ENCODE measurements at regions not wholly inside any gene's neighbourhood (a gene's known extent, or its start where the extent isn't known, plus 50 kb on each side); places are given as distances from the start of the nearest gene placed in this dataset.
A peak's percentile ranks its signal among the peaks of the same experiment; 100 is the strongest.

GRCh38 chr14:97299661-97300060 is 502.5 kb downstream of the VRK1 start:
- Mint-ChIP-seq H3K36me3 (ENCODE audit: low read depth, unreplicated experiment) (no peaks in the 10 kb centered on the region), H3K4me1 (ENCODE audit: low read depth, unreplicated experiment) (no peaks in the 10 kb centered on the region), H3K4me3 (ENCODE audit: unreplicated experiment) (no peak overlapping the region), H3K27me3 (ENCODE audit: low read depth, unreplicated experiment) (peaks cover 27% of the 10 kb centered on the region), H3K27ac (ENCODE audit: unreplicated experiment) (no peak overlapping the region), H3K9me3 (ENCODE audit: unreplicated experiment) (no peaks in the 10 kb centered on the region)
- Histone ChIP-seq H2AFZ (ENCODE audit: low read depth, low read length) (no peak overlapping the region), H3K79me2 (ENCODE audit: insufficient read depth, low read length) (no peaks in the 10 kb centered on the region), H3K27ac (ENCODE audit: low read depth, low read length) (no peak overlapping the region), H3K4me3 (ENCODE audit: insufficient read depth, low read depth, low read length) (no peak overlapping the region), H4K20me1 (ENCODE audit: insufficient read depth, low read length) (no peaks in the 10 kb centered on the region), H3K9ac (ENCODE audit: low read length) (no peak overlapping the region), H3K4me2 (ENCODE audit: low read length) (no peak overlapping the region), H3K4me1 (ENCODE audit: insufficient read depth, low read length) (no peaks in the 10 kb centered on the region), H3K9me3 (ENCODE audit: insufficient read depth, low read depth, low read length) (no peaks in the 10 kb centered on the region), H3K36me3 (ENCODE audit: insufficient read depth, low read length) (no peaks in the 10 kb centered on the region), H3K27me3 (ENCODE audit: insufficient read depth, low read length) (peaks cover 12% of the 10 kb centered on the region)
- TF ChIP-seq, protein P1, sequence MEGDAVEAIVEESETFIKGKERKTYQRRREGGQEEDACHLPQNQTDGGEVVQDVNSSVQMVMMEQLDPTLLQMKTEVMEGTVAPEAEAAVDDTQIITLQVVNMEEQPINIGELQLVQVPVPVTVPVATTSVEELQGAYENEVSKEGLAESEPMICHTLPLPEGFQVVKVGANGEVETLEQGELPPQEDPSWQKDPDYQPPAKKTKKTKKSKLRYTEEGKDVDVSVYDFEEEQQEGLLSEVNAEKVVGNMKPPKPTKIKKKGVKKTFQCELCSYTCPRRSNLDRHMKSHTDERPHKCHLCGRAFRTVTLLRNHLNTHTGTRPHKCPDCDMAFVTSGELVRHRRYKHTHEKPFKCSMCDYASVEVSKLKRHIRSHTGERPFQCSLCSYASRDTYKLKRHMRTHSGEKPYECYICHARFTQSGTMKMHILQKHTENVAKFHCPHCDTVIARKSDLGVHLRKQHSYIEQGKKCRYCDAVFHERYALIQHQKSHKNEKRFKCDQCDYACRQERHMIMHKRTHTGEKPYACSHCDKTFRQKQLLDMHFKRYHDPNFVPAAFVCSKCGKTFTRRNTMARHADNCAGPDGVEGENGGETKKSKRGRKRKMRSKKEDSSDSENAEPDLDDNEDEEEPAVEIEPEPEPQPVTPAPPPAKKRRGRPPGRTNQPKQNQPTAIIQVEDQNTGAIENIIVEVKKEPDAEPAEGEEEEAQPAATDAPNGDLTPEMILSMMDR (IDR thresholded peaks at IDR 0.05; ENCODE audit: insufficient read depth, low read depth, low read length), result no peak
- TF ChIP-seq EZH2 (IDR thresholded peaks at IDR 0.05; ENCODE audit: insufficient read depth, low read length), result no peak
- DNase-seq (ENCODE audit: low read depth) (no peak), FAIRE-seq (no peak)

DNA sequence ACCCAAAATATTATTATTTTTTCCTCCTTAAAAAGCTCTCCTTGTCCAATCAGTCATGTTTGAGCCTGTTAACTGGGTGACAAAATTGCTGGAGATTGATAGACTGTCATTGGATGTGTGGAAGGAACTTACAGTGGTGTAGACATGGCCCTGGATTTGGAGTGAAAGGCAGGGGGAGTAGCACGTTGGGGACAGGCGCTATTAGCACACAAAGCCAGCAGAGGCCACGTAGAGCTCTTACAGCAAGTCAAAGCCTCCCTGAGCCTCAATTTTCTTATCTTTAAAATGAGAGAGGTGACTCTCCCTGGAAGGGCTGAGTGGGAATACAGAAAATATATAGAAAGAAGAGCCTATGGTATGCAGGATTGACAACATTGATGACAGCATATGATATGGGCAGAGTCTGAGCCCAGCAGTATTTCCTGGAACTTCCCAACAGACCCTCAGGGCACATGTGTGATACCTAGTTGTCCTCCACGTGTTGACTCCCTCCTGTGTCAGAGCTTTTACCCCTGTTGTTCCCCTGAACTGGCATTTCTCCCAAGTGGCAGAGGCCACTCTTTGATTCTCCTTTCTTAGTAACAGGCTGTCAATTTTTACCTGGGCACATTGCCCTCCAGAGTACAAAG is 504.9 kb downstream of the VRK1 start:
- Mint-ChIP-seq H3K9me3 (ENCODE audit: unreplicated experiment) (no peaks in the 10 kb centered on the region), H3K4me3 (ENCODE audit: unreplicated experiment) (no peak overlapping the region), H3K27ac (ENCODE audit: unreplicated experiment) (no peak overlapping the region), H3K36me3 (ENCODE audit: low read depth, unreplicated experiment) (no peaks in the 10 kb centered on the region), H3K27me3 (ENCODE audit: low read depth, unreplicated experiment) (peaks cover 27% of the 10 kb centered on the region), H3K4me1 (ENCODE audit: low read depth, unreplicated experiment) (peaks cover 2% of the 10 kb centered on the region)
- Histone ChIP-seq H2AFZ (ENCODE audit: low read depth, low read length) (no peak overlapping the region), H3K79me2 (ENCODE audit: insufficient read depth, low read length) (no peaks in the 10 kb centered on the region), H3K9me3 (ENCODE audit: insufficient read depth, low read depth, low read length) (no peaks in the 10 kb centered on the region), H3K27me3 (ENCODE audit: insufficient read depth, low read length) (peaks cover 6% of the 10 kb centered on the region), H4K20me1 (ENCODE audit: insufficient read depth, low read length) (no peaks in the 10 kb centered on the region), H3K9ac (ENCODE audit: low read length) (no peak overlapping the region), H3K4me1 (ENCODE audit: insufficient read depth, low read length) (peaks cover 3% of the 10 kb centered on the region), H3K4me3 (ENCODE audit: insufficient read depth, low read depth, low read length) (no peak overlapping the region), H3K27ac (ENCODE audit: low read depth, low read length) (no peak overlapping the region), H3K4me2 (ENCODE audit: low read length) (no peak overlapping the region), H3K36me3 (ENCODE audit: insufficient read depth, low read length) (no peaks in the 10 kb centered on the region)
- FAIRE-seq, result no peak
- no peak for DNase-seq (ENCODE audit: low read depth)
- TF ChIP-seq, protein P1 (IDR thresholded peaks at IDR 0.05; ENCODE audit: insufficient read depth, low read depth, low read length), result no peak
- TF ChIP-seq EZH2 (IDR thresholded peaks at IDR 0.05; ENCODE audit: insufficient read depth, low read length), result no peak

DNA sequence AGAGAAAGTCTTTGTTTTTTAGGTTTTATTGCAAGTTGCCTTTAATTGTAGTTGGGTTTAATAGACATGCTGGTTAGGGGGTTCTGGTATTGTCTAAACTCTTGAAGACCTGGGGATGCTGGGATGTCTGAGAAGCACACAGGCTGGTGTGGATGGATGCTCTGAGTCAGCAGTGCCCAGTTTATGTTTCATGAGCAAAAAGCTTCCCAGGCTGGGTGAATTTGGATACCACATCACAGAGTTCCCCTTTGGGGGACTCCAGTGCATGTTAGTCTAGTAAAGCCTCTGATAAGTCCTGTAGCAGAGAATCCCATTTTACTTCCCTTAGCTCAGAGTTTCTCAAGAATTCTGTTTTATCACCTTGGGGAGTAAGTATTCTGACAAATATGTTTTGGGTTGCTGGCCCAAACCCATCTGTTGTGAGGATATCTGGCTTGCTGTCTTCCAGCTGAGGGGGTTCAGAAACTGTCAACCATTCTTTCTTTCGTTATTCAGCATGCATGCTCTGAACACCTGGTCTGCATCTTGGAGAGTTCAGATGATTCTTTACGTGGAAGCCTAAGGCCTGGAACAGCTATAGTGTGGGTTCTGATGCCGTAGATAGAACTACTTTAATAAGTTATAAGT is 509.1 kb downstream of the VRK1 start:
- H3K27ac Mint-ChIP-seq (ENCODE audit: unreplicated experiment), result no peak overlapping the region
- H3K9me3 Mint-ChIP-seq (ENCODE audit: unreplicated experiment), result peaks cover 2% of the 10 kb centered on the region
- no peaks in the 10 kb centered on the region for H3K36me3 ChIP-seq (ENCODE audit: insufficient read depth, low read length)
- no peak overlapping the region for H3K4me2 ChIP-seq (ENCODE audit: low read length)
- no peaks in the 10 kb centered on the region for H3K79me2 ChIP-seq (ENCODE audit: insufficient read depth, low read length)
- no peak overlapping the region for H2AFZ ChIP-seq (ENCODE audit: low read depth, low read length)
- no peaks in the 10 kb centered on the region for H4K20me1 ChIP-seq (ENCODE audit: insufficient read depth, low read length)
- no peak overlapping the region for H3K4me3 ChIP-seq (ENCODE audit: insufficient read depth, low read depth, low read length)
- no peaks in the 10 kb centered on the region for H3K27me3 ChIP-seq (ENCODE audit: insufficient read depth, low read length)
- H3K4me1 Mint-ChIP-seq (ENCODE audit: low read depth, unreplicated experiment), result peaks cover 2% of the 10 kb centered on the region
- H3K9ac ChIP-seq (ENCODE audit: low read length), result no peak overlapping the region
- peaks cover 10% of the 10 kb centered on the region for H3K27me3 Mint-ChIP-seq (ENCODE audit: low read depth, unreplicated experiment)
- TF ChIP-seq, protein P1 (IDR thresholded peaks at IDR 0.05; ENCODE audit: insufficient read depth, low read depth, low read length), result no peak
- TF ChIP-seq EZH2 (IDR thresholded peaks at IDR 0.05; ENCODE audit: insufficient read depth, low read length), result no peak
- no peak for FAIRE-seq
- peaks cover 3% of the 10 kb centered on the region for H3K36me3 Mint-ChIP-seq (ENCODE audit: low read depth, unreplicated experiment)
- peaks cover 6% of the 10 kb centered on the region for H3K4me1 ChIP-seq (ENCODE audit: insufficient read depth, low read length)
- no peak overlapping the region for H3K4me3 Mint-ChIP-seq (ENCODE audit: unreplicated experiment)
- no peak overlapping the region for H3K27ac ChIP-seq (ENCODE audit: low read depth, low read length)
- DNase-seq (ENCODE audit: low read depth), result peak; percentile 14
- no peaks in the 10 kb centered on the region for H3K9me3 ChIP-seq (ENCODE audit: insufficient read depth, low read depth, low read length)

All from astrocyte (in vitro differentiated cells and primary cell).